Thyroid gland (tissue), 4 donors: ENCODE measurements at regions not wholly inside any gene's neighbourhood (a gene's known extent, or its start where the extent isn't known, plus 50 kb on each side); places are given as distances from the start of the nearest gene placed in this dataset.
"Not testable (repeated sequence)": the region's sequence is repeated elsewhere in the genome, so short reads cannot be mapped to it uniquely, and the experiment has no call there.

Source experiments
- DNase-seq, 2 donors: peaks; one replicate each; pipeline ENCODE4 v3.0.0-alpha.2; 2019
- H3K27ac ChIP-seq, 3 donors: fragments of 200-600 bp; sonication (generic); 1 replicate in 2 of 3; 2 replicates in 1 of 3; pipeline ENCODE4 v1.5.1; 2016 to 2019; ENCODE audit warnings: mild to moderate bottlenecking in 1 of 3, moderate library complexity in 1 of 3
- H3K27me3 ChIP-seq: fragments of 200-600 bp; sonication (generic); one replicate; pipeline ENCODE4 v1.5.1; 2019
- H3K36me3 ChIP-seq, 2 donors: fragments of 200-600 bp; sonication (generic); one replicate each; pipeline ENCODE4 v1.5.1; 2016 to 2019
- H3K4me1 ChIP-seq, 2 donors: fragments of 200-600 bp; sonication (generic); one replicate each; pipeline ENCODE4 v1.5.1; 2017 to 2019
- H3K4me3 ChIP-seq, 3 donors: fragments of 200-600 bp; sonication (generic); replicated peaks in 1 of 3; 1 replicate in 2 of 3; 2 replicates in 1 of 3; pipeline ENCODE4 v1.5.1; 2016; ENCODE audit warnings: mild to moderate bottlenecking in 1 of 3
- H3K9me3 ChIP-seq: fragments of 200-600 bp; sonication (generic); one replicate; pipeline ENCODE4 v1.5.1; 2017
- POLR2A ChIP-seq, 2 donors: fragments of 450-650 bp; IDR thresholded peaks; one replicate each; pipeline ENCODE4 v1.6.1; 2017; ENCODE audit warnings: antibody characterized with exemption in 2 of 2, mild to moderate bottlenecking in 2 of 2, moderate library complexity in 1 of 2
- WGBS, 2 donors: methylation state at CpG; one replicate each; pipeline ENCODE4 v1.1.5; 2017; 5-methylcytosine and 5-hydroxymethylcytosine counted together
- intact Hi-C: fragments of 100-400 bp; cut with DNase I; formaldehyde crosslinking; loops from one replicate; pipeline ENCODE4 v1.15.1; 2023
- TF ChIP-seq, protein P1 (sequence below), 6 experiments: fragments of 200-600 bp in 3 of 6; fragments of 450-650 bp in 3 of 6; sonication (generic) in 3 of 6; IDR thresholded peaks; one replicate each; pipeline ENCODE4 v1.5.1; 2016 to 2019; ENCODE audit warnings: antibody characterized with exemption in 6 of 6, mild to moderate bottlenecking in 2 of 6, inconsistent platforms in 1 of 6, moderate library complexity in 1 of 6

DNA sequence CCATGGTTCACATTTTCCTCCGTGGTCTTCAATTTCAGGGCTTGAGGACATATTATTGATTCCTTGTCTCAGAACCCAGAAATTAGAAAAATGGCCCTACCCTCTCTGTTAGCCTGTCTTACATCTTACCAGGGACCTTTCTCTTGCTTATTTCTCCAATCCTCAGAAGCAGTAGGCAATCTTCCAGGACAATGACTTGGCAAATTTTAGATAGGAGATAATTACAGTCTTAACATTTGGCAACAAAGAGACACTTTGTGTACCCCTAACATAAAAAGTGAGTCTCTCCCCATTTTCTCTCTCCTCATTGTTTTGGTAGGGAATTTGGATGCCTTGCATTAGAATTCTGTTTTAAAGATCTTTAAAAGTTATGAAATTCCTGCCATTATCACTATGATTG lies 778.1 kb upstream of the SLIT2 start:
- Histone ChIP-seq H3K27ac (no peak overlapping the region), H3K9me3 (no peaks in the 10 kb centered on the region), H3K4me1 (no peaks in the 10 kb centered on the region), H3K4me3 (no peak overlapping the region), H3K27me3 (no peaks in the 10 kb centered on the region), H3K36me3 (no peaks in the 10 kb centered on the region)
- intact Hi-C loops: no loop called here
- no peak for DNase-seq
- TF ChIP-seq POLR2A (IDR thresholded peaks at IDR 0.05): no peak
- TF ChIP-seq, protein P1, sequence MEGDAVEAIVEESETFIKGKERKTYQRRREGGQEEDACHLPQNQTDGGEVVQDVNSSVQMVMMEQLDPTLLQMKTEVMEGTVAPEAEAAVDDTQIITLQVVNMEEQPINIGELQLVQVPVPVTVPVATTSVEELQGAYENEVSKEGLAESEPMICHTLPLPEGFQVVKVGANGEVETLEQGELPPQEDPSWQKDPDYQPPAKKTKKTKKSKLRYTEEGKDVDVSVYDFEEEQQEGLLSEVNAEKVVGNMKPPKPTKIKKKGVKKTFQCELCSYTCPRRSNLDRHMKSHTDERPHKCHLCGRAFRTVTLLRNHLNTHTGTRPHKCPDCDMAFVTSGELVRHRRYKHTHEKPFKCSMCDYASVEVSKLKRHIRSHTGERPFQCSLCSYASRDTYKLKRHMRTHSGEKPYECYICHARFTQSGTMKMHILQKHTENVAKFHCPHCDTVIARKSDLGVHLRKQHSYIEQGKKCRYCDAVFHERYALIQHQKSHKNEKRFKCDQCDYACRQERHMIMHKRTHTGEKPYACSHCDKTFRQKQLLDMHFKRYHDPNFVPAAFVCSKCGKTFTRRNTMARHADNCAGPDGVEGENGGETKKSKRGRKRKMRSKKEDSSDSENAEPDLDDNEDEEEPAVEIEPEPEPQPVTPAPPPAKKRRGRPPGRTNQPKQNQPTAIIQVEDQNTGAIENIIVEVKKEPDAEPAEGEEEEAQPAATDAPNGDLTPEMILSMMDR (IDR thresholded peaks at IDR 0.05): no peak
- WGBS, 2 donors: 74 to 83% methylated on average over 1 of the region's 1 CpG

DNA sequence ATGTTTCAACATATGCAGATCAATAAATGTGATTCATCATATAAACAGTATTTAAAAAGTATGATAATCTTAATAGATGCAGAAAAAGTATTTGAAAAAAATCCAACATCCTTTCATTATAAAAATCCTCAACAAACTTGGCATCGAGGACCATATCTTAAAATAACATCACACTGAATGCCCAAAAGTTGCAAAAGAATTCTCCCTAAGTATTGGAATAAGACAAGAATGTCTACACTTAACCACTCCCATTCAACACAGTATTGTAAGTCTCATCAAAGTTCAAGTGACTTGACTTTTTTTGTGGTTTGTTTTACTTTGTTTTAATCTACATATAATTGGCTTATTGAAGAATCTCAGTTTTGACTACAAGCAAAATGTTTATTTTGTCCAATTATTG lies 779.0 kb upstream of the SLIT2 start:
- TF ChIP-seq, protein P1 (IDR thresholded peaks at IDR 0.05): no peak
- TF ChIP-seq POLR2A (IDR thresholded peaks at IDR 0.05): no peak
- Histone ChIP-seq H3K4me1 (no peaks in the 10 kb centered on the region), H3K4me3 (no peak overlapping the region), H3K36me3 (no peaks in the 10 kb centered on the region), H3K27me3 (no peaks in the 10 kb centered on the region), H3K27ac (no peak overlapping the region), H3K9me3 (no peaks in the 10 kb centered on the region)
- 45 to 55% methylated on average over 1 of the region's 1 CpG for WGBS, 2 donors
- no peak for DNase-seq
- intact Hi-C loops: no loop called here

DNA sequence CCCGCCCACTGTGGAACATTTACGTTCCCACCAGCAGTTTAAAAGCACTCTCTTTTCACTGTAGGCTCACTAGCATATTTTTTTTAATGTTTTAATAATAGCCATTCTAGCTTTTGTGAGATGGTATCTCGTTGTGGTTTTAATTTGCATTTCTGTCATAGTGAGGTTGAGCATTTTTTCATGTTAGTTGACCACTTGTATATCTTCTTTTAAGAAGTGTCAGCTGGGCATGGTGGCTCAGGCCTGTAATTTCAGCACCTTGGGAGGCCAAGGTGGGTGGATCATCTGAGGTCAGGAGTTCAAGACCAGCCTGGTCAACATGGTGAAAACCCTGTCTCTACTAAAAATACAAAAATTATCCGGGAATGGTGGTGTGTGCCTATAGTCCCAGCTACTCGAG lies 781.7 kb upstream of the SLIT2 start:
- intact Hi-C loops, DNase-seq, H3K9me3 ChIP-seq, H3K36me3 ChIP-seq, H3K4me3 ChIP-seq, H3K4me1 ChIP-seq, H3K27me3 ChIP-seq, H3K27ac ChIP-seq: not testable (repeated sequence)
- 96% methylated on average over 5 of the region's 5 CpGs for WGBS, 2 donors

DNA sequence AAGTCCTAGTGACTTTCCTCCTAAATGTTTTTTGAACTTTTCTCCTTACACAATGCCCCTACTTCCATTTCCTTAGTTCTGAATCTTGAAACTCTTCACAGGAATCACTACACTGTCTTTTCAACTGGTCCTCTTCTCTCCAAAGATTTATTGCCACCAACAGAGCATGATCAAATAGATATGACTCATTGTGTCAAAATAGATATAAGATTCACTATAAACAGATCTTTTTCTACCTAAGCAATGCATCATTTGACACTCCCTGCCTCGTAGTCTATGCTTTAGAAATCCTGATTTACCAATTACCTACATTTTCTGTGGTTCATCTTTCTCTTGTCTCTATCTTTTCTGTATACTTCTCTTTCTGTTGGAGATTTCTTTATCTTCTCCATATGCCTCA lies 789.6 kb upstream of the SLIT2 start:
- no peak for DNase-seq
- Histone ChIP-seq H3K4me1 (no peaks in the 10 kb centered on the region), H3K36me3 (no peaks in the 10 kb centered on the region), H3K9me3 (no peaks in the 10 kb centered on the region), H3K27ac (no peak overlapping the region), H3K4me3 (no peak overlapping the region), H3K27me3 (no peaks in the 10 kb centered on the region)
- TF ChIP-seq, protein P1 (IDR thresholded peaks at IDR 0.05): no peak
- TF ChIP-seq POLR2A (IDR thresholded peaks at IDR 0.05): no peak
- WGBS, 2 donors: 90 to 98% methylated on average over 1 of the region's 1 CpG
- intact Hi-C loops: no loop called here

DNA sequence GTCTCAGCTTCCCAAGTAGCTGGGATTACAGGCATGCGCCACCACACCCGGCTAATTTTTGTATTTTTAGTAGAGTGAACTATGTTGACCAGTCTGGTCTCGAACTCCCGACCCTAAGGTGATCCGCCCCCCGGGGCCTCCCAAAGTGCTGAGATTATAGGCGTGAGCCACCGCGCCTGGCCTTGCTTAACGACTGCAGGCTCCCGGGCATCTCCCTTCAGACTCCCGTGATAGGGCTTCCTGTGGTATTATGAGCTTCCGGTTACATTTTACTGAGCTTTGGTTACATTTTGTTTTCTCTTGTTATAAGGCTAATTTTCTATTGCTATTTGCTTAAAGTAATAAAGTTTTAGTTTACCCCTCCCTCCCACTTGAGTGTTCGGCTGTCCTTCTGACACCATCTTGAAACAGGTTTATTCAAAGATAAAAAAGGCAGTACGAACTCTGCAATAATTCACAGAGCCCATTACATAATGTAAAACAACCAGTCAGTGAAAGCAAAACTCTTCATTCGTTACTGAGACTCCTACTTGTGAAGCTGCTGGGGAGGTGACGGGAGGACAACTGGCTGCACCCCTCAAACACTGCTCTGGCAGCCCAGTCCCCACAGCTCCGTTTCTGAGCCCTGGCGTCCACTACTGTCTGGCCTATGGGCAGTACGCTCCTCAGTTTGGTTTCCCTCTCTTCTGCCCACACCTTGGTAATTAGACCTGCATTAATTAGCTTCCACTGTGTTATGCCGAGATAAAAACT lies 795.7 kb upstream of the SLIT2 start:
- no peak for TF ChIP-seq POLR2A (IDR thresholded peaks at IDR 0.05)
- TF ChIP-seq, protein P1 (IDR thresholded peaks at IDR 0.05): no peak
- no peaks in the 10 kb centered on the region for H3K4me1 ChIP-seq
- 94% methylated on average over 21 of the region's 21 CpGs for WGBS, 2 donors

More for the DNA sequence above, 795.7 kb upstream of the SLIT2 start:
- DNase-seq: peak; percentile 2
- H3K27ac ChIP-seq: no peak overlapping the region
- no peaks in the 10 kb centered on the region for H3K36me3 ChIP-seq
- H3K4me3 ChIP-seq: no peak overlapping the region
- H3K9me3 ChIP-seq: no peaks in the 10 kb centered on the region
- intact Hi-C loops: no loop called here
- no peaks in the 10 kb centered on the region for H3K27me3 ChIP-seq
